ENCODE measurements at regions not wholly inside any gene's neighbourhood (a gene's known extent, or its start where the extent isn't known, plus 50 kb on each side); places are given as distances from the start of the nearest gene placed in this dataset.

DNA sequence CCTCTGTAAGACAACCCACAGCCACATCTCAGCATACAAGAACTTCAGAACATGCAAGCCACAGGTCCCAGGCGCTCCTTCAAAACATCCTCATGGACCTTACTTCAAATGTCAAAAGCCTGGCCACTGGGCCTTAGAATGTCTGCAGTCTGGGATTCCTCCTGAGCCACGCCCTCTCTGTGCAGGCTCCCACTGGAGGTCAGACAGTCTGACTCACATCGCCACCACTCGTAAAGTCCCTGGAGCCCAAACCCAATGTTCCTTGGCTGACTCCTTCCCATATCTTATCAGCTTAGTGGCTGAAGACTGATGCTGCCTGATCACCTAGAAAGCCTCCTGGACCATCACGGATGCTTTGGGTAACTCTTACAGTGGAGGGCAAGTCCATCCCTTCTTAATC is 591.3 kb upstream of the AMELY start:
- TF ChIP-seq POLR2AphosphoS5 (IDR thresholded peaks at IDR 0.05; ENCODE audit: low read depth, low read length) = no peak
- TF ChIP-seq SAP30 (IDR thresholded peaks at IDR 0.05; ENCODE audit: insufficient read depth, insufficient replicate concordance, low read length) = no peak
- TF ChIP-seq KDM1A (IDR thresholded peaks at IDR 0.05; ENCODE audit: borderline replicate concordance, low read length) = no peak
- TF ChIP-seq RXRA (IDR thresholded peaks at IDR 0.05; ENCODE audit: insufficient read depth, low read depth, low read length) = no peak
- no peak for TF ChIP-seq POU5F1 (IDR thresholded peaks at IDR 0.05; ENCODE audit: low read depth, low read length)
- TF ChIP-seq SRF (IDR thresholded peaks at IDR 0.05; ENCODE audit: low read depth, low read length) = no peak
- TF ChIP-seq SP1 (IDR thresholded peaks at IDR 0.05; ENCODE audit: low read depth, low read length) = no peak
- TF ChIP-seq, protein P1, sequence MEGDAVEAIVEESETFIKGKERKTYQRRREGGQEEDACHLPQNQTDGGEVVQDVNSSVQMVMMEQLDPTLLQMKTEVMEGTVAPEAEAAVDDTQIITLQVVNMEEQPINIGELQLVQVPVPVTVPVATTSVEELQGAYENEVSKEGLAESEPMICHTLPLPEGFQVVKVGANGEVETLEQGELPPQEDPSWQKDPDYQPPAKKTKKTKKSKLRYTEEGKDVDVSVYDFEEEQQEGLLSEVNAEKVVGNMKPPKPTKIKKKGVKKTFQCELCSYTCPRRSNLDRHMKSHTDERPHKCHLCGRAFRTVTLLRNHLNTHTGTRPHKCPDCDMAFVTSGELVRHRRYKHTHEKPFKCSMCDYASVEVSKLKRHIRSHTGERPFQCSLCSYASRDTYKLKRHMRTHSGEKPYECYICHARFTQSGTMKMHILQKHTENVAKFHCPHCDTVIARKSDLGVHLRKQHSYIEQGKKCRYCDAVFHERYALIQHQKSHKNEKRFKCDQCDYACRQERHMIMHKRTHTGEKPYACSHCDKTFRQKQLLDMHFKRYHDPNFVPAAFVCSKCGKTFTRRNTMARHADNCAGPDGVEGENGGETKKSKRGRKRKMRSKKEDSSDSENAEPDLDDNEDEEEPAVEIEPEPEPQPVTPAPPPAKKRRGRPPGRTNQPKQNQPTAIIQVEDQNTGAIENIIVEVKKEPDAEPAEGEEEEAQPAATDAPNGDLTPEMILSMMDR (IDR thresholded peaks at IDR 0.05; ENCODE audit: control extremely low read depth in 1 of 3, insufficient read depth in 1 of 3, low read depth in 1 of 3, low read length in 3 of 3) = no peak
- TF ChIP-seq POLR2A (IDR thresholded peaks at IDR 0.05; ENCODE audit: control extremely low read depth in 1 of 2, low read depth in 2 of 2, low read length in 2 of 2) = no peak
- TF ChIP-seq EP300 (IDR thresholded peaks at IDR 0.05; ENCODE audit: borderline replicate concordance in 1 of 2, low read depth in 2 of 2, low read length in 2 of 2) = no peak

All from H1 (cell line).